ENCODE measurements at regions not wholly inside any gene's neighbourhood (a gene's known extent, or its start where the extent isn't known, plus 50 kb on each side); places are given as distances from the start of the nearest gene placed in this dataset.

DNA sequence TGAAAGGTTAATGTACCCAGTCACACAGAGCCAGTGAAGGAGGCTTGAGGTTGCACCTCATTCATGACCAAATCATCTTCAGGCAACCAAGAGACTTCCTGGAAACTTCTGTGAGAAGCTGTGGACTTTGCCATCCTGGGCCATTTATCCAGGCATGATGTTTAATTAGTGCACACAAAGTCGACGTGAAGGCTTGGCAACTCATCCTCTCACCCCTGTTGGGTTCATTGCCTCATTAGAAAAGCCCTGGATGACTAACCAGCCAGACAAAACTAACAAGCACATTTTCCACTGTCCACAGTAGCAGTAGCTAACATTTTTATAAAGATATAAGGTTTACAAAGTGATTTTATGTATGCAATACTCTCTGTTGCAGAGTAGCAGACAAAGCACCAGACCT lies 65.7 kb upstream of the ZNF462 start:
- no peak for DNase-seq (ENCODE audit: low read depth, low spot score)
- H3K4me3 ChIP-seq (ENCODE audit: low read depth, low read length): no peak overlapping the region
- ChIA-PET CTCF (interaction anchor here (1.0 to 1.2 kb wide), 2 partner anchors 10 to 345 kb away, joined by 3 read pairs; no protein-coding TSS in a partner anchor), POLR2A (no interaction called here)
- TF ChIP-seq CTCF (IDR thresholded peaks at IDR 0.05; ENCODE audit: insufficient read depth, low read length, missing control alignments): no peak

- CTCF ChIA-PET: interaction anchor here (1.0 to 1.2 kb wide), 2 partner anchors 11 to 344 kb away, joined by 3 read pairs; no protein-coding TSS in a partner anchor
- no peak for DNase-seq (ENCODE audit: low read depth, low spot score)
- POLR2A ChIA-PET: no interaction called here
- no peak for TF ChIP-seq CTCF (IDR thresholded peaks at IDR 0.05; ENCODE audit: insufficient read depth, low read length, missing control alignments)
- no peak overlapping the region for H3K4me3 ChIP-seq (ENCODE audit: low read depth, low read length)
These were observed 64.8 kb upstream of the ZNF462 start for GRCh38 chr9:106798016-106798799.

DNA sequence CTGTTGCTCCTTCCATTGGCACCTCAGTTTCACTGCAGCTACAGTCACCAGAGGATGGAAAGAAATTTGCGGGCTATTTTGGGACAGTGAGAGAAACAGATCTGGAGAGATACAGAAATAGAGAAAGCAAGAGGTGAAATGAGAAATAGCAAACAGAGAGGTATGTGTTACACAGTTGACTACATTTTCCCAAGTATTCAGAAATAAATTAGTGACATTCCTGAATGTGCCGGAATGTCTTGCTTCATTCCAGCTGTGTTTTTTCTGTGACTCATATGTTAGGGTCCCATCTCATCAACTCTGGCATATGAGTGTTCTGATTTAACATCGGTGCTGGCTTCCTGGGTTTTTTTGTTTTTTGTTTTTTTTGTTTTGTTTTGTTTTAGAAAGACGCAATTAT lies 63.8 kb upstream of the ZNF462 start:
- ChIA-PET POLR2A (no interaction called here), CTCF (interaction anchor here (1.0 to 1.3 kb wide), 2 partner anchors 45 to 75 kb away, joined by 3 read pairs; no protein-coding TSS in a partner anchor)
- peak; percentile 65 for DNase-seq (ENCODE audit: low read depth, low spot score)
- H3K4me3 ChIP-seq (ENCODE audit: low read depth, low read length): no peak overlapping the region
- TF ChIP-seq CTCF (IDR thresholded peaks at IDR 0.05; ENCODE audit: insufficient read depth, low read length, missing control alignments): no peak

DNA sequence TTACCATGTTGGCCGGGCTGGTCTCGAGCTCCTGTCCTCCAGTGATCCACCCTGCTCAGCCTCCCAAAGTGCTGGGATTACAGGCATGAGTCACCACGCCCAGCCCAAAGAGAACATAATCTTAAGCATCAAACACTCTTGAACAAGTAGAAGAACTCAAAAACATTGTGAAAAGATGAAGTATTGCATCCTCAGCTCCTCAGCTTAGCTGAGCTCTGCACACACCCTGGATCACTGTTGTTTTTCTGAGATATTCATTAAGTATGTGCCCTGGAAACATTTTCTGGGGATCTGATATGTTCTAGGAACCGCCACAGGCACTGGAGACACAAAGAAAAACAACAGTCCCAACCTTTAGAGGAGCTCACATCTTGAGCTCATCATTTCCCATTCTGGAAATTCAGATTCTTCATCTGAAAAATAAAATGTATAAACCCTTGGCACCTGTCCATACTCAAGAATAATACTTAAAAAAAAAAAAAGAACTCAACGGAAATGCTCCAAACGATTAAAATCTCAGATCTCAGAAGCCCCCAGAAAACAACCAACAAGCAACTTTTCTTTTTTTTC lies 62.2 kb upstream of the ZNF462 start:
- ChIA-PET POLR2A (no interaction called here), CTCF (interaction anchor here (0.6 kb wide), 1 partner anchor 370 kb away, joined by 5 read pairs; no protein-coding TSS in a partner anchor)
- DNase-seq (ENCODE audit: low read depth, low spot score): no peak
- H3K4me3 ChIP-seq (ENCODE audit: low read depth, low read length): no peak overlapping the region
- no peak for TF ChIP-seq CTCF (IDR thresholded peaks at IDR 0.05; ENCODE audit: insufficient read depth, low read length, missing control alignments)

- no peak for DNase-seq (ENCODE audit: low read depth, low spot score)
- POLR2A ChIA-PET: no interaction called here
- no peak for TF ChIP-seq CTCF (IDR thresholded peaks at IDR 0.05; ENCODE audit: insufficient read depth, low read length, missing control alignments)
- no peak overlapping the region for H3K4me3 ChIP-seq (ENCODE audit: low read depth, low read length)
- CTCF ChIA-PET: no interaction called here
These were observed 61.1 kb upstream of the ZNF462 start for GRCh38 chr9:106801816-106802215.
